IPS-NIHi7 (cell line): ENCODE measurements at regions not wholly inside any gene's neighbourhood (a gene's known extent, or its start where the extent isn't known, plus 50 kb on each side); places are given as distances from the start of the nearest gene placed in this dataset.

Source experiments
- DNase-seq: peaks from one replicate; pipeline ENCODE4 v3.0.0; 2012; ENCODE audit warnings: mixed read lengths; ENCODE audit errors: extremely low spot score

- no peak for DNase-seq
Measured at GRCh38 chr1:168867941-168868634, 139.1 kb upstream of the DPT start.

GRCh38 chr1:168871531-168871930 is 142.5 kb upstream of the DPT start:
- no peak for DNase-seq

GRCh38 chr1:168875831-168876230 is 146.8 kb upstream of the DPT start:
- no peak for DNase-seq

GRCh38 chr1:168876830-168877229 is 147.8 kb upstream of the DPT start:
- no peak for DNase-seq

GRCh38 chr1:168879896-168880734 is 151.1 kb upstream of the DPT start:
- no peak for DNase-seq

GRCh38 chr1:168881656-168882260 is 152.8 kb upstream of the DPT start:
- no peak for DNase-seq

- no peak for DNase-seq
Measured at GRCh38 chr1:168887381-168887780, 158.4 kb upstream of the DPT start.

- DNase-seq: no peak
Measured at GRCh38 chr1:168888418-168888817, 159.4 kb upstream of the DPT start.

- DNase-seq: no peak
Measured at GRCh38 chr1:168892931-168893330, 163.9 kb upstream of the DPT start.

- DNase-seq: no peak
Measured at GRCh38 chr1:168893359-168893801, 164.4 kb upstream of the DPT start.

GRCh38 chr1:168894397-168894903 is 165.4 kb upstream of the DPT start:
- no peak for DNase-seq

- DNase-seq: no peak
Measured at GRCh38 chr1:168897249-168897648, 168.2 kb upstream of the DPT start.

GRCh38 chr1:168903237-168903830 is 174.3 kb upstream of the DPT start:
- no peak for DNase-seq

GRCh38 chr1:168905633-168906032 is 176.6 kb upstream of the DPT start:
- DNase-seq: no peak

- no peak for DNase-seq
Measured at GRCh38 chr1:168906367-168906766, 177.4 kb upstream of the DPT start.

GRCh38 chr1:168907053-168907452 is 178.0 kb upstream of the DPT start:
- DNase-seq: no peak

- no peak for DNase-seq
Measured at GRCh38 chr1:168907786-168908348, 178.9 kb upstream of the DPT start.

GRCh38 chr1:168910403-168910802 is 181.4 kb upstream of the DPT start:
- DNase-seq: no peak

- no peak for DNase-seq
Measured at GRCh38 chr1:168911370-168911769, 182.4 kb upstream of the DPT start.

- no peak for DNase-seq
Measured at GRCh38 chr1:168913711-168914463, 184.9 kb upstream of the DPT start.

GRCh38 chr1:168917309-168917708 is 188.3 kb upstream of the DPT start:
- no peak for DNase-seq
